Hepatocyte (in vitro differentiated cells): ENCODE measurements at regions not wholly inside any gene's neighbourhood (a gene's known extent, or its start where the extent isn't known, plus 50 kb on each side); places are given as distances from the start of the nearest gene placed in this dataset.

Experiments used
- DNase-seq: peaks from one replicate; pipeline ENCODE4 v3.0.0-alpha.2; 2016; ENCODE audit warnings: low spot score
- H2AFZ ChIP-seq: fragments of 200-600 bp; sonication (generic); 2 replicates; pipeline ENCODE4 v1.6.0; 2016; ENCODE audit warnings: antibody characterized with exemption, mild to moderate bottlenecking
- H3K27ac ChIP-seq: fragments of 200-600 bp; sonication (generic); 2 replicates; pipeline ENCODE4 v1.5.1; 2016; ENCODE audit warnings: mild to moderate bottlenecking
- H3K27me3 ChIP-seq: fragments of 200-600 bp; sonication (generic); 2 replicates; pipeline ENCODE4 v1.6.1; 2016
- H3K36me3 ChIP-seq: fragments of 200-600 bp; sonication (generic); replicated peaks from 2 replicates; pipeline ENCODE4 v1.5.1; 2016; ENCODE audit warnings: low read depth; ENCODE audit not compliant: insufficient read depth
- H3K4me1 ChIP-seq: fragments of 200-600 bp; sonication (generic); 2 replicates; pipeline ENCODE4 v1.5.1; 2016; ENCODE audit warnings: mild to moderate bottlenecking, moderate library complexity; ENCODE audit not compliant: insufficient read depth
- H3K4me2 ChIP-seq: fragments of 200-600 bp; sonication (generic); 2 replicates; pipeline ENCODE4 v1.6.0; 2016
- H3K4me3 ChIP-seq: fragments of 200-600 bp; sonication (generic); 2 replicates; pipeline ENCODE4 v1.5.1; 2016; ENCODE audit warnings: mild to moderate bottlenecking
- H3K79me2 ChIP-seq: fragments of 200-600 bp; sonication (generic); 2 replicates; pipeline ENCODE4 v1.6.0; 2017; ENCODE audit warnings: mild to moderate bottlenecking
- H3K9me2 ChIP-seq: fragments of 200-600 bp; sonication (generic); replicated peaks from 2 replicates; pipeline ENCODE4 v1.6.0; 2017; ENCODE audit warnings: mild to moderate bottlenecking; ENCODE audit not compliant: insufficient read depth
- H3K9me3 ChIP-seq: fragments of 200-600 bp; sonication (generic); 2 replicates; pipeline ENCODE4 v1.5.1; 2016; ENCODE audit warnings: low read depth, mild to moderate bottlenecking
- H4K20me1 ChIP-seq: fragments of 200-600 bp; sonication (generic); 2 replicates; pipeline ENCODE4 v1.6.0; 2016; ENCODE audit warnings: mild to moderate bottlenecking; ENCODE audit not compliant: insufficient read depth, poor library complexity, severe bottlenecking
- EZH2 ChIP-seq: fragments of 200-600 bp; sonication (generic); IDR thresholded peaks from 2 replicates; pipeline ENCODE4 v1.6.1; 2016; ENCODE audit warnings: antibody characterized with exemption, mild to moderate bottlenecking, borderline replicate concordance
- EZH2phosphoT487 ChIP-seq: fragments of 200-600 bp; sonication (generic); IDR thresholded peaks from one replicate; pipeline ENCODE4 v1.6.1; 2018; ENCODE audit warnings: antibody characterized with exemption, mild to moderate bottlenecking, low read depth, moderate library complexity; ENCODE audit not compliant: unreplicated experiment, severe bottlenecking
- WGBS: methylation state at CpG from one replicate; pipeline ENCODE4 v1.1.6; 2016; ENCODE audit warnings: low lambda C conversion rate; ENCODE audit errors: missing lambda C conversion rate; 5-methylcytosine and 5-hydroxymethylcytosine counted together
- TF ChIP-seq, protein P1 (sequence below): fragments of 200-600 bp; sonication (generic); IDR thresholded peaks from 2 replicates; pipeline ENCODE4 v1.5.1; 2016; ENCODE audit warnings: antibody characterized with exemption, mild to moderate bottlenecking; ENCODE audit not compliant: poor library complexity

DNA sequence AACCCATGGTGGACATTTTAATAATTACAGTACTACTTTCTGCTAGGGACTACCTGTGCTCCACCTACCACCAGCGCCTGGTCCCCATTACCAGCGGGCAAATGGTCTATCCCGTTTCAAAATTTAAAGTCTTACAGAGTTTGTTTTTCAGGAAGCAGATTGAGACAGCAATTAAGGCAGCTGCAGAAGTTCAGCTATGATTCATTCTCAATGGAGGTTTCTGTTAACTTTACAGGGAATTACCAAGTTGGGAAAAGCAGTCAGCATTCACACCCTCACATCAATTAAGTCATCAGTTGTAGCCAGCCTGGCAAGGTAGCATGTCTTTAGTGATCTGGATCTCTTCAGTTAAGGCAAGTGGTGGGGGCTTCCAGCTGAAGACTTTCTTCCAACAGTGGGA, 410.6 kb upstream of the DAB2 start:
- WGBS: 83% methylated on average over 3 of the region's 3 CpGs
- Histone ChIP-seq H3K27ac (no peak overlapping the region), H3K36me3 (no peaks in the 10 kb centered on the region), H3K9me3 (no peaks in the 10 kb centered on the region), H3K79me2 (no peaks in the 10 kb centered on the region), H4K20me1 (no peaks in the 10 kb centered on the region), H3K27me3 (no peaks in the 10 kb centered on the region), H3K9me2 (no peaks in the 10 kb centered on the region), H3K4me3 (no peak overlapping the region), H3K4me1 (no peaks in the 10 kb centered on the region), H3K4me2 (no peak overlapping the region), H2AFZ (no peak overlapping the region)
- DNase-seq: no peak
- TF ChIP-seq EZH2phosphoT487: no peak
- no peak for TF ChIP-seq EZH2
- TF ChIP-seq, protein P1, sequence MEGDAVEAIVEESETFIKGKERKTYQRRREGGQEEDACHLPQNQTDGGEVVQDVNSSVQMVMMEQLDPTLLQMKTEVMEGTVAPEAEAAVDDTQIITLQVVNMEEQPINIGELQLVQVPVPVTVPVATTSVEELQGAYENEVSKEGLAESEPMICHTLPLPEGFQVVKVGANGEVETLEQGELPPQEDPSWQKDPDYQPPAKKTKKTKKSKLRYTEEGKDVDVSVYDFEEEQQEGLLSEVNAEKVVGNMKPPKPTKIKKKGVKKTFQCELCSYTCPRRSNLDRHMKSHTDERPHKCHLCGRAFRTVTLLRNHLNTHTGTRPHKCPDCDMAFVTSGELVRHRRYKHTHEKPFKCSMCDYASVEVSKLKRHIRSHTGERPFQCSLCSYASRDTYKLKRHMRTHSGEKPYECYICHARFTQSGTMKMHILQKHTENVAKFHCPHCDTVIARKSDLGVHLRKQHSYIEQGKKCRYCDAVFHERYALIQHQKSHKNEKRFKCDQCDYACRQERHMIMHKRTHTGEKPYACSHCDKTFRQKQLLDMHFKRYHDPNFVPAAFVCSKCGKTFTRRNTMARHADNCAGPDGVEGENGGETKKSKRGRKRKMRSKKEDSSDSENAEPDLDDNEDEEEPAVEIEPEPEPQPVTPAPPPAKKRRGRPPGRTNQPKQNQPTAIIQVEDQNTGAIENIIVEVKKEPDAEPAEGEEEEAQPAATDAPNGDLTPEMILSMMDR: no peak

DNA sequence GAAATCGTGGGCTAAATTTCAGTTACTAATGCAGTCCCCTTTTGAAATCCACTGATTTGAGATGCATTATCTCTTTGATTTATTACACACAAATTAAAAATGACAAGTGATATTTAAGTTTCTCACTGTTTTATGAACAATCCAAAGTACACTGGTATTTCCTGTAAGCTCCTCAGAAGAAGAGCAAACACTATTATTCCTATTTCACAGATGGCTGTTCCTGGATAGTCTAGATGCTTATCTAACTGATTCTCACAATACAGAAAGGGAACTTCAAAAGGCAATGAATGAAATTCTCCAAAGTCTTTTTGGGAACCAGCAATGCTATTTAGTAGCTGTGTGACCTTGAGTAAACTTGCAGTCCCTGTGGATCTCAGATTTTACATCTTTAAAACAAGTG, 404.7 kb upstream of the DAB2 start:
- Histone ChIP-seq H2AFZ (no peak overlapping the region), H3K4me3 (no peak overlapping the region), H3K4me2 (no peak overlapping the region), H3K27me3 (no peaks in the 10 kb centered on the region), H4K20me1 (no peaks in the 10 kb centered on the region), H3K79me2 (no peaks in the 10 kb centered on the region), H3K27ac (no peak overlapping the region), H3K36me3 (no peaks in the 10 kb centered on the region), H3K9me3 (no peaks in the 10 kb centered on the region), H3K4me1 (no peaks in the 10 kb centered on the region), H3K9me2 (no peaks in the 10 kb centered on the region)
- WGBS: 53% methylated on average over 1 of the region's 1 CpG
- no peak for DNase-seq
- TF ChIP-seq EZH2phosphoT487 (no peak), EZH2 (no peak)
- TF ChIP-seq, protein P1: no peak

DNA sequence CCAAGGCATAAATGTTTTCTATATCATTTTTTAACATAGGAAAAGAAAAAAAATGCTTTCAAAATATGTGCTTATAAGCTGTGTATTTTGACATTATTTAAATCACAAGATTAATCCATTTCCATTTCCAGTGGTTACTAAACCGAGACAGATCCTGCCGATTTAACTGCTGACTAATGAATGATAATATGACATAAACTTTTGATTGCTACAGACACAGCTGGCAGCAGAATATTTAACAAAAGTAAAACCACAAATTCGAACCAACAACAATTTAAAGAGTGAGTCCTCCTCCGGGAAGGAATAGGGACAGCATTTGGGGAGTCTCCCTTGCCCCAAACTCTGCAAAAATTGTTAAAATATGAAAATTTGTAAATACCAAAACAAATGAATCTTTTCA, 401.3 kb upstream of the DAB2 start:
- no peaks in the 10 kb centered on the region for H3K9me3 ChIP-seq
- H4K20me1 ChIP-seq: no peaks in the 10 kb centered on the region
- no peak overlapping the region for H3K27ac ChIP-seq
- no peaks in the 10 kb centered on the region for H3K79me2 ChIP-seq
- no peak overlapping the region for H3K4me2 ChIP-seq
- H3K27me3 ChIP-seq: no peaks in the 10 kb centered on the region
- 91% methylated on average over 4 of the region's 4 CpGs for WGBS
- TF ChIP-seq EZH2phosphoT487: no peak
- TF ChIP-seq, protein P1: no peak
- no peaks in the 10 kb centered on the region for H3K4me1 ChIP-seq
- H3K4me3 ChIP-seq: no peak overlapping the region
- no peak for DNase-seq
- H3K9me2 ChIP-seq: no peaks in the 10 kb centered on the region
- no peak overlapping the region for H2AFZ ChIP-seq
- H3K36me3 ChIP-seq: no peaks in the 10 kb centered on the region

DNA sequence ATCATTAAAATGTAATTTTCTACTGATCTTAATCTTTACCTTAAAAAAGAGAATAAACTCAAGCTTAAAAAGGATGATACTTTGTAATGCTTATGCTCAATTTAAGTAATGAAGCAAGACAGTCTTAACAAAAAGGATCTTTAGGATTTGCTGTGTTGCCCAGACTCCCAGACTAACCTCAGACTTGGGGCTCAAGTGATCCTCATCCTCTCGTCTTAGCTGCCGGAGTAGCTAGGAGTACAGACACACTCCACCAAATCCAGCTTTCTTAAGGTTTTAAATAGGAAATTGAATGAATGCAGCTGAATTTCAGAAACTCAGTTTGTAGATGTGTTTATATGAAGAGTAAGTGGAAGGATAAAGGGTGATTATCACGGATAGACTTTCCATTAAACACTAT, 400.5 kb upstream of the DAB2 start:
- H3K4me1 ChIP-seq: no peaks in the 10 kb centered on the region

More for the DNA sequence above, 400.5 kb upstream of the DAB2 start:
- no peaks in the 10 kb centered on the region for H3K27me3 ChIP-seq
- DNase-seq: no peak
- H3K27ac ChIP-seq: no peak overlapping the region
- no peaks in the 10 kb centered on the region for H3K79me2 ChIP-seq
- H3K9me3 ChIP-seq: no peaks in the 10 kb centered on the region
- no peaks in the 10 kb centered on the region for H4K20me1 ChIP-seq
- no peaks in the 10 kb centered on the region for H3K9me2 ChIP-seq
- WGBS: 71% methylated on average over 3 of the region's 3 CpGs
- no peak for TF ChIP-seq EZH2
- H3K36me3 ChIP-seq: no peaks in the 10 kb centered on the region
- no peak overlapping the region for H2AFZ ChIP-seq
- no peak overlapping the region for H3K4me2 ChIP-seq
- H3K4me3 ChIP-seq: no peak overlapping the region
